H1 (cell line): ENCODE measurements at regions not wholly inside any gene's neighbourhood (a gene's known extent, or its start where the extent isn't known, plus 50 kb on each side); places are given as distances from the start of the nearest gene placed in this dataset.

Source experiments
- CTCF ChIA-PET: fragments of 300-600 bp; sonication (Branson Sonifier 250); formaldehyde crosslinking; loops from one replicate; lab custom pipeline; 2021; ENCODE audit not compliant: partially characterized antibody; lab: Charles Lee
- POLR2A ChIA-PET: fragments of 300-600 bp; sonication (Branson Sonifier 250); formaldehyde crosslinking; loops from one replicate; lab custom pipeline; 2021; ENCODE audit warnings: inconsistent platforms; ENCODE audit not compliant: partially characterized antibody; lab: Charles Lee
- DNase-seq, 2 experiments: peaks; one replicate each; pipeline versions ENCODE4 v3.0.0 to v3.0.0-alpha.2; 2010 to 2022; ENCODE audit warnings: low spot score in 2 of 2, low read depth in 1 of 2, mixed read lengths in 1 of 2
- FAIRE-seq: peaks from 2 replicates; lab custom pipeline; 2011; peaks lifted over from hg19 to GRCh38; lab: Jason Lieb, UNC
- H2AFZ ChIP-seq: 2 replicates; pipeline ENCODE4 v1.8.1; 2012; ENCODE audit warnings: low read length, inconsistent platforms
- H2AK5ac ChIP-seq: 2 replicates; pipeline ENCODE4 v1.6.1; 2013; ENCODE audit warnings: low read depth, low read length
- H2BK120ac ChIP-seq: replicated peaks from 2 replicates; pipeline ENCODE3; 2013; ENCODE audit warnings: low read depth, low read length, inconsistent platforms
- H2BK12ac ChIP-seq: 2 replicates; pipeline ENCODE4 v1.6.1; 2013; ENCODE audit warnings: low read depth, low read length
- H2BK15ac ChIP-seq: 2 replicates; pipeline ENCODE4 v1.6.1; 2013; ENCODE audit warnings: low read length
- H2BK20ac ChIP-seq: 2 replicates; pipeline ENCODE4 v1.6.1; 2013; ENCODE audit warnings: low read length
- H2BK5ac ChIP-seq: 2 replicates; pipeline ENCODE4 v1.6.1; 2013; ENCODE audit warnings: low read depth, low read length
- H3K14ac ChIP-seq: 2 replicates; pipeline ENCODE4 v1.6.1; 2013; ENCODE audit warnings: inconsistent platforms; ENCODE audit not compliant: insufficient read length
- H3K18ac ChIP-seq: 2 replicates; pipeline ENCODE4 v1.6.1; 2013; ENCODE audit warnings: low read length; ENCODE audit errors: extremely low read depth
- H3K23ac ChIP-seq: 2 replicates; pipeline ENCODE4 v1.6.1; 2013; ENCODE audit warnings: inconsistent platforms; ENCODE audit not compliant: insufficient read length
- H3K23me2 ChIP-seq: 2 replicates; pipeline ENCODE4 v1.6.1; 2013; ENCODE audit warnings: low read depth, low read length
- H3K27ac ChIP-seq: 2 replicates; pipeline ENCODE4 v1.6.1; 2011; ENCODE audit warnings: low read depth, low read length, inconsistent platforms
- H3K27me3 ChIP-seq, 4 experiments: replicated peaks in 1 of 4; 1 replicate in 1 of 4; 2 replicates in 3 of 4; pipeline versions ENCODE4 v1.6.1 to v1.8.1; 2011 to 2013; ENCODE audit warnings: low read length in 3 of 4, mild to moderate bottlenecking in 3 of 4, inconsistent platforms in 2 of 4, mixed read lengths in 2 of 4, moderate library complexity in 1 of 4; ENCODE audit not compliant: control insufficient read depth in 3 of 4, insufficient read depth in 3 of 4; ENCODE audit errors: extremely low read depth in 1 of 4
- H3K36me3 ChIP-seq, 4 experiments: 2 replicates each; pipeline versions ENCODE4 v1.6.1 to v1.8.1; 2011 to 2013; ENCODE audit warnings: mild to moderate bottlenecking in 4 of 4, low read length in 3 of 4, moderate library complexity in 2 of 4, control low read depth in 1 of 4, inconsistent platforms in 1 of 4; ENCODE audit not compliant: insufficient read depth in 4 of 4, control insufficient read depth in 2 of 4
- H3K4ac ChIP-seq: replicated peaks from 2 replicates; pipeline ENCODE3; 2013; ENCODE audit warnings: low read length, low read depth, mixed read lengths, inconsistent platforms; ENCODE audit not compliant: insufficient read length
- H3K4me1 ChIP-seq, 4 experiments: replicated peaks in 1 of 4; 1 replicate in 1 of 4; 2 replicates in 3 of 4; pipeline versions ENCODE4 v1.6.1 to v1.8.1; 2011 to 2013; ENCODE audit warnings: low read length in 3 of 4, inconsistent platforms in 2 of 4, mixed read lengths in 1 of 4; ENCODE audit not compliant: insufficient read depth in 4 of 4, control insufficient read depth in 3 of 4
- H3K4me2 ChIP-seq, 2 experiments: 2 replicates each; pipeline versions ENCODE4 v1.6.1 to v1.8.1; 2011 to 2013; ENCODE audit warnings: low read depth in 2 of 2, low read length in 2 of 2, control low read depth in 1 of 2, inconsistent platforms in 1 of 2, mild to moderate bottlenecking in 1 of 2; ENCODE audit not compliant: insufficient read depth in 1 of 2
- H3K4me3 ChIP-seq, 4 experiments: fragments of 200-600, 300-600 bp in 1 of 4; sonication (generic), shearing (Covaris generic), sonication (Bioruptor Twin) in 1 of 4; 2 replicates each; pipeline versions ENCODE4 v1.5.1 to v1.8.1; 2011 to 2016; ENCODE audit warnings: low read length in 4 of 4, low read depth in 3 of 4, control low read depth in 2 of 4, inconsistent platforms in 2 of 4, mild to moderate bottlenecking in 2 of 4, mixed read lengths in 1 of 4, moderate library complexity in 1 of 4; ENCODE audit not compliant: insufficient read depth in 2 of 4; ENCODE audit errors: extremely low read depth in 1 of 4
- H3K56ac ChIP-seq: replicated peaks from 2 replicates; pipeline ENCODE3; 2013; ENCODE audit warnings: low read depth, mild to moderate bottlenecking, mixed read lengths, low read length, inconsistent platforms; ENCODE audit not compliant: insufficient read length
- H3K79me1 ChIP-seq: 2 replicates; pipeline ENCODE4 v1.6.1; 2013; ENCODE audit warnings: low read depth, low read length, control low read depth
- H3K79me2 ChIP-seq, 2 experiments: 2 replicates each; pipeline versions ENCODE4 v1.6.1 to v1.8.1; 2012 to 2013; ENCODE audit warnings: low read length in 2 of 2, mild to moderate bottlenecking in 2 of 2, inconsistent platforms in 1 of 2; ENCODE audit not compliant: insufficient read depth in 2 of 2, control insufficient read depth in 1 of 2
- H3K9ac ChIP-seq, 4 experiments: replicated peaks in 1 of 4; 1 replicate in 1 of 4; 2 replicates in 3 of 4; pipeline versions ENCODE4 v1.6.1 to v1.8.1; 2011 to 2013; ENCODE audit warnings: low read depth in 3 of 4, low read length in 3 of 4, control low read depth in 2 of 4, mild to moderate bottlenecking in 2 of 4, moderate library complexity in 2 of 4, inconsistent platforms in 1 of 4; ENCODE audit errors: extremely low read depth in 1 of 4
- H3K9me3 ChIP-seq, 2 experiments: 2 replicates each; pipeline versions ENCODE4 v1.6.1 to v1.8.1; 2012 to 2013; ENCODE audit warnings: mild to moderate bottlenecking in 2 of 2, moderate library complexity in 2 of 2, control low read depth in 1 of 2, inconsistent platforms in 1 of 2, low read depth in 1 of 2, low read length in 1 of 2, mixed read lengths in 1 of 2; ENCODE audit not compliant: insufficient read depth in 2 of 2
- H4K20me1 ChIP-seq, 2 experiments: replicated peaks in 1 of 2; 2 replicates each; pipeline versions ENCODE3 to v1.8.1; 2011 to 2013; ENCODE audit warnings: inconsistent platforms in 2 of 2, low read length in 2 of 2, mild to moderate bottlenecking in 1 of 2; ENCODE audit not compliant: insufficient read depth in 2 of 2, control insufficient read depth in 1 of 2
- H4K5ac ChIP-seq: 2 replicates; pipeline ENCODE4 v1.6.1; 2013; ENCODE audit warnings: low read length, low read depth, mixed read lengths, inconsistent platforms; ENCODE audit not compliant: insufficient read length
- H4K8ac ChIP-seq: 2 replicates; pipeline ENCODE4 v1.8.0; 2013; ENCODE audit warnings: mild to moderate bottlenecking, moderate library complexity, low read length, inconsistent platforms; ENCODE audit not compliant: insufficient read depth; ENCODE audit errors: extremely low read depth
- H4K91ac ChIP-seq: replicated peaks from 2 replicates; pipeline ENCODE3; 2013; ENCODE audit warnings: low read length, mixed read lengths, inconsistent platforms; ENCODE audit not compliant: insufficient read length
- ASH2L ChIP-seq: fragments of 200-600, 300-600 bp; sonication (generic); IDR thresholded peaks from one replicate; pipeline ENCODE4 v1.7.1; 2017; ENCODE audit warnings: low read length
- BRCA1 ChIP-seq: IDR thresholded peaks from 2 replicates; pipeline ENCODE4 v1.6.1; 2012; ENCODE audit warnings: low read depth, low read length, improper control_type of control experiment
- EP300 ChIP-seq, 2 experiments: IDR thresholded peaks; 1 replicate in 1 of 2; 2 replicates in 1 of 2; pipeline ENCODE4 v1.6.1; 2011 to 2012; ENCODE audit warnings: low read depth in 2 of 2, low read length in 2 of 2, mild to moderate bottlenecking in 2 of 2, borderline replicate concordance in 1 of 2, inconsistent platforms in 1 of 2, moderate library complexity in 1 of 2
- RFX5 ChIP-seq: IDR thresholded peaks from 2 replicates; pipeline ENCODE4 v1.6.1; 2011; ENCODE audit warnings: low read depth, low read length, improper control_type of control experiment, borderline replicate concordance
- SIN3A ChIP-seq, 2 experiments: IDR thresholded peaks in 1 of 2; conservative IDR thresholded peaks in 1 of 2; 2 replicates each; pipeline ENCODE4 v1.6.1; 2011 to 2012; ENCODE audit warnings: low read length in 2 of 2, improper control_type of control experiment in 1 of 2, low read depth in 1 of 2, mild to moderate bottlenecking in 1 of 2
- SIX5 ChIP-seq: IDR thresholded peaks from 2 replicates; pipeline ENCODE4 v1.6.1; 2011; ENCODE audit warnings: mild to moderate bottlenecking, low read depth, low read length
- SP4 ChIP-seq: IDR thresholded peaks from 2 replicates; pipeline ENCODE4 v1.6.1; 2012; ENCODE audit warnings: low read length, inconsistent platforms
- TAF7 ChIP-seq: optimal IDR thresholded peaks from 2 replicates; pipeline ENCODE3; 2011; ENCODE audit warnings: low read depth, mild to moderate bottlenecking, inconsistent platforms, low read length, moderate library complexity, borderline replicate concordance
- YY1 ChIP-seq: IDR thresholded peaks from 2 replicates; pipeline ENCODE4 v1.6.1; 2011; ENCODE audit warnings: low read depth, mild to moderate bottlenecking, low read length
- WGBS, 2 experiments: shearing (Covaris generic) in 1 of 2; methylation state at CpG; one replicate each; pipeline versions ENCODE4 v1.1.6 to v1.1.7; 2013 to 2015; ENCODE audit warnings: low lambda C conversion rate in 2 of 2, mixed read lengths in 2 of 2, inconsistent platforms in 1 of 2, low coverage in 1 of 2, missing lambda C conversion rate in 1 of 2; ENCODE audit not compliant: insufficient replicate concordance in 2 of 2, insufficient coverage in 1 of 2, insufficient read length in 1 of 2; ENCODE audit errors: extremely low coverage in 1 of 2, missing lambda C conversion rate in 1 of 2; 5-methylcytosine and 5-hydroxymethylcytosine counted together
- TF ChIP-seq, protein P1 (sequence below): IDR thresholded peaks from 2 replicates; pipeline ENCODE4 v1.6.1; 2012; ENCODE audit warnings: inconsistent platforms

- Histone ChIP-seq H3K14ac (no peak overlapping the region), H3K9ac (no peak overlapping the region), H3K79me2 (no peaks in the 10 kb centered on the region), H4K20me1 (no peaks in the 10 kb centered on the region), H2AK5ac (no peak overlapping the region), H3K18ac (no peak overlapping the region), H3K56ac (no peak overlapping the region), H3K27ac (no peak overlapping the region), H2BK120ac (no peak overlapping the region), H2BK20ac (no peak overlapping the region), H3K4me1 (no peaks in the 10 kb centered on the region), H4K91ac (no peak overlapping the region), H3K9me3 (no peaks in the 10 kb centered on the region), H3K27me3 (no peaks in the 10 kb centered on the region), H3K36me3 (no peaks in the 10 kb centered on the region), H2BK5ac (no peak overlapping the region), H3K79me1 (no peaks in the 10 kb centered on the region), H2BK12ac (no peak overlapping the region), H3K4ac (no peak overlapping the region), H3K4me2 (no peak overlapping the region), H3K23ac (no peak overlapping the region), H4K8ac (no peak overlapping the region), H2BK15ac (no peak overlapping the region), H4K5ac (no peak overlapping the region), H3K4me3 (no peak overlapping the region), H2AFZ (no peak overlapping the region; the same call in 1 of the 2 replicates), H3K23me2 (no peaks in the 10 kb centered on the region)
- 96% methylated on average over 3 of the region's 3 CpGs; no CpG with 5 or more reads in 1 of the 2 experiments for WGBS, 2 experiments
- CTCF ChIA-PET: no interaction called here
- FAIRE-seq (no peak), DNase-seq (no peak)
- POLR2A ChIA-PET: no interaction called here
- no peak for TF ChIP-seq YY1
- TF ChIP-seq SIX5: no peak
- TF ChIP-seq EP300 (IDR thresholded peaks at IDR 0.05; ENCODE audit: borderline replicate concordance in 1 of 2, low read depth in 2 of 2, low read length in 2 of 2): no peak
- TF ChIP-seq ASH2L: no peak
- TF ChIP-seq, protein P1, sequence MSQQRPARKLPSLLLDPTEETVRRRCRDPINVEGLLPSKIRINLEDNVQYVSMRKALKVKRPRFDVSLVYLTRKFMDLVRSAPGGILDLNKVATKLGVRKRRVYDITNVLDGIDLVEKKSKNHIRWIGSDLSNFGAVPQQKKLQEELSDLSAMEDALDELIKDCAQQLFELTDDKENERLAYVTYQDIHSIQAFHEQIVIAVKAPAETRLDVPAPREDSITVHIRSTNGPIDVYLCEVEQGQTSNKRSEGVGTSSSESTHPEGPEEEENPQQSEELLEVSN: no peak
- no peak for TF ChIP-seq SIN3A (conservative IDR thresholded peaks at IDR 0.05 in 1 of 2, IDR thresholded peaks at IDR 0.05 in 1 of 2; ENCODE audit: low read depth in 1 of 2, low read length in 2 of 2)
- TF ChIP-seq RFX5: no peak
- TF ChIP-seq BRCA1: no peak
- no peak for TF ChIP-seq TAF7
- TF ChIP-seq SP4: no peak
These were observed 105.8 kb downstream of the ISL1 start for GRCh38 chr5:51488803-51489642.
